Pons (tissue), 1 donor: ENCODE measurements at regions not wholly inside any gene's neighbourhood (a gene's known extent, or its start where the extent isn't known, plus 50 kb on each side); places are given as distances from the start of the nearest gene placed in this dataset.

ENCODE experiments used
- DNase-seq: peaks from one replicate; pipeline ENCODE4 v3.0.0-alpha.2; 2016; ENCODE audit warnings: low spot score

- DNase-seq, result no peak
These were observed 190.8 kb upstream of the PRKCQ start for GRCh38 chr10:6770846-6771245.

GRCh38 chr10:6769704-6770417, 189.8 kb upstream of the PRKCQ start:
- DNase-seq, result no peak

- no peak for DNase-seq
These were observed 186.2 kb upstream of the PRKCQ start for GRCh38 chr10:6766131-6766801.

DNA sequence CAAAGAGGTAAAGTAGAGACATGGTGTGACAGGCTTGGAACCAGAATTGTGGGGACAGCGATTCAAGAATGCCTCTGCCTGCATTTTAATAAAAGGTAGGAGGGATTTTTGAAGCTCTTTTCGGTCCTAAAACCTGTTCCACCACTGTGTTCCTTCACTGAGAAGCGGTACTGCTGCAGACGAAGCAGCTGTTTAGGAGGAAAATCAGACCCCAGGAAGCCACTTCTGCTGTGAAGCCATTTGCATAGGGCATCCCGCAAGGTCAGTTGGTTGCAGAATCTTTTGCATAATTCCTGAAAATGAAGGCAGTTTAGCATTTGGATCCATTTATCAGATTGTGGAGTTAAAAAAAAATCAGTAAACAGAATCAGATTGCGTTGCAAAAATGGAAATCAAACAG, 183.3 kb upstream of the PRKCQ start:
- no peak for DNase-seq

DNA sequence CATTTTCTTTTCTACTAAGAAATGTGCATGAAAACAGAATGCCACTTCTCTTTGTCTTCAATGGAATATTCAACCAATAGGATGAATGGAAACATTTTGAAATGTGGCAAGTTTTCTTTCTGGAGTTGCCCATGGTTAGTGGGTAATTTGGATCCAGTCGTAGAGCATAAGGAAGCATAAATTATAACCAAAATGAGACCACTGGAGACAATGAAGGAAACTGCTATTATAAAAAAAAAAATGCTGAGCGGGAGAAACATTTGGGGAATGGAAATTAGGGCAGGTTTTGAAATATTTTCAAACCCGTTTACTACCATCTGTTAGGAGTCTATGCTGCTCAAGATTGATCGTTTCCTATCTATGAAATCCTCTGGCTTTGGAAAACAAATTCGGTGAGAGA, 182.9 kb upstream of the PRKCQ start:
- no peak for DNase-seq

DNA sequence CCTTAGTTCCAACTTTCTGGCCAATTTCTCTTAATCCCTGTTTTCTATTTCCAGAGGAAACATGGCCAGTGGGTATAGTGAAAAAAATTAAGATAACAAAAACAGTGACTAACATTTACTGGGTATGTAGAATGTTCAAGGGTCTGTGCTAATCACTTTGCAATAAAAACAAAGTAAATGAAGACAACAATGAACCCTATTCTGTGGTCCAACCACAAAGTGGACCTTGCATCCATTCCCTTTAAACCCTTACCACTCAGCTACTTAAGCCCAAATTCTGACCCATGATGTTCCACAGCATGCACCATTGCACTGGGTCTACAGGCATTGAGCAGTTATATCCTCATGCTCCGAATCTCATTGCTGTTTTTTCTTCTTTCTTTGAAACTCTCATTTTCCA, 179.9 kb upstream of the PRKCQ start:
- no peak for DNase-seq

DNA sequence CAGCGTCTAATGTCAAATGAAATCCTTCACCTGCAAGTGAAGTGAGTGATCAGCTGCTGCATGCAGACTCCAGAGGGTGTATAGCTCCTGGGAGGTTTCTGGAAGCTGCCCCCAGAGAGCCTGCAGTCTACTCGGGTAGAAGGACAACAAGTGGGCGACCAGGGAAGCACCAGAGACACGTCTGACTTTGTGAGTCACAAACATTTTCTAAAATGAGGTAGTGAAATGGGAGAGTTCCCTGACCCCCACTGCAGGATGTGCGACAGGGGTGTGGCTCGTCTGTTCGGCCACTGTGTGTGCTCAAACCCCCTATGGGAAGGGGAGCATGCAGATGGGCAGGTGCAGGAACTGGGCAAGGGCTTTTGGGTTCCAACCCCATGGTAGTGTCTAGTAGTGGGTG, 177.1 kb upstream of the PRKCQ start:
- no peak for DNase-seq

- no peak for DNase-seq
These were observed 176.6 kb upstream of the PRKCQ start for GRCh38 chr10:6756716-6757115.

DNA sequence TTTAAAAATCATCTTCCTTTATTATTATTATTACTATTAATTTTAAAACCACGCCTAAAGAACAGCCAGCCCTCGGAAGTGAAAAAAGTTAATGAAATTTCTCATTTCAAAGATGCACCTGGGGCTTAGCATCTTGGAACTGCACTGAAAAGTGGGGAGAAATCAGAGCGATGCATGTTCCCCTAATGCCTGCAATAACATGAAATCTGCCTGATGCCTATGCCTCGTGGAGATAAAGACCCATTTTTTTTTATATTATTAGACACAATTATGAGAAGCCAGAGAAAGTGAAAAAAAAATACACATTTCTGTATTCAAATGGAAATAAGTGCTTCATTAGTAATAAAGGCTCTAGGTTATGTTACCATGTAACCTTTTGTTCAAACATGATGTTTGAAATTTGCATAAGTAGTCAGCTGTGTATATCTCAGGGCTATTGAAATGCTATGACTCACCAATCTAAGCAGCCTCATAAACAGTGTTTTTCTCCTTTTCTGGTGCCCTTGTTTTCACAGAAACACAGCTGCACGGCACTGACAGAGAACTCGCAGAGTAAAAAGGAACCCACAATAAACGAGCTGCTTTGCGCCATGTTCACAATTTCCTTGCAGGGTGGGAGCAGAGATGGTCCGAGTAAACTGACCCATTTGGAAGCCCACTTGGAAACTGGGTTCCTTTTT, 175.8 kb upstream of the PRKCQ start:
- DNase-seq, result peak; percentile 82

GRCh38 chr10:6753644-6754043, 173.6 kb upstream of the PRKCQ start:
- no peak for DNase-seq

- DNase-seq, result no peak
These were observed 171.3 kb upstream of the PRKCQ start for GRCh38 chr10:6751363-6751762.

- no peak for DNase-seq
These were observed 169.0 kb upstream of the PRKCQ start for GRCh38 chr10:6748981-6749635.

- no peak for DNase-seq
These were observed 168.0 kb upstream of the PRKCQ start for GRCh38 chr10:6748029-6748428.

DNA sequence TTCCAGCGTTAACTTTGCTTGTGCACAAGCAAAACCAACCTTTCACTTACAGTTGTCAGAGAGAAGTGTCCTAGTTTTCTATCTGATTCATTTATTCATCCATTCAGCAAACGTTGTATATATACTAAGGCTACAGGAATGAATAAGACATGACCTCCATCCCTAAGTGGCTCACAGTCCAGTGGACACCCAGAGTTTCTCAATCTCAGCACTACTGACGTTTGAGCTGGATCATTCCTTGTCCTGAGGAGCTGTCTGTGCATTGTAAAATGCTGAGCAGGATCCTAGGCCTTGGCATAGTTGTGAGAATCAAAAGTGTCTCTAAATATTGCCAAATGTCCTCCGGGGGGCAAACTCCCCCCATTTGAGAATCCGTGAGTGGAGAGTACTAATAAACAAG, 166.7 kb upstream of the PRKCQ start:
- no peak for DNase-seq

GRCh38 chr10:6743291-6743849, 163.3 kb upstream of the PRKCQ start:
- DNase-seq, result no peak

GRCh38 chr10:6741541-6741941, 161.5 kb upstream of the PRKCQ start:
- no peak for DNase-seq

- DNase-seq, result no peak
These were observed 159.6 kb upstream of the PRKCQ start for GRCh38 chr10:6739530-6740174.

DNA sequence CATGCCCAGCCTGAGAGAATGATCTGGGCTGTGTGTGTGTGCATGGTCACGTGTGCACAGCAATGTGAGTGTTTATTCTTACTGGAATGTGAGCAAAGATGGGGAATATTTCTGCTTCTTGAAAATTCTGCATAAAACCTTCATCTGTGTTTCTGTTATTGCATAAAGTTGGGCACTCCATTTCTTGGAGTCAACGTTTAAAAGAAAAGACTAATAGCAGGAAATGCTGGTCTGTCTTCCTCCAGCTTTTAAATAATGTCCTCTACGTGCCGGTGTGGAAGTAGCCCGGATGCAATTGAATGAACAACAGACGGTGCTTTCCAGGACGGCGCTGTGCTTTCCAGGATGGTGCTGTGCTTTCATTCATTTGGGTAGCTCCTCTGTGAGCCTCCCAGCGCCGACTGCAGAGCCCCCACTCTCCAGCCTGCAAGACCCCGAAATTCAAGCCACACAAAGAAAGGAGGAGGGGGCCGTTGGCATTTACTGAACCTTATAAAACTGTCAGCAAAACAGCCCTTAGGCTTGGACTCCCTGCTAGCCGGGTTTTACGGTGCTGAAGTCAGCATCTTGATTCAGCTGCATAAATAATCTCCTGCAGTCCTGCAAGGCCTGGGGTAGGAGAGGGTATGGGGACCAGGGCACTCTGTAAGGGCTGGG, 158.2 kb upstream of the PRKCQ start:
- peak; percentile 31 for DNase-seq

DNA sequence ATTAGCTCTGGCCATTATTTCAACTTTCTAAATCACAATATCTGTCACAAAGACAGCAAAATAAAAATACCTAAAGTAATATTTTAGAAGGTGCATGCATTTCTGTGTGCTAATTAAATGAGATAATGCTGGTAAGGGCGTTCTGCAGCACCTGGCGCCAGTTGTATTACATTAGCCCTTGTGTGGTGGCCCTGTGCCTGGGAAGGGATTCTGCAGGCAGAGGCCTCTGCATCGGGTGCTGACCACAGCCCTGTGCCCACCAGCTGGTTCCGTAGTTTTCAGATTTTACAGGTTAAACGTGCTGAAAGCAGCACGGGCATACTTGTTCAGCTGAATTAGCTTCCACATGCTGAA, 157.7 kb upstream of the PRKCQ start:
- no peak for DNase-seq

DNA sequence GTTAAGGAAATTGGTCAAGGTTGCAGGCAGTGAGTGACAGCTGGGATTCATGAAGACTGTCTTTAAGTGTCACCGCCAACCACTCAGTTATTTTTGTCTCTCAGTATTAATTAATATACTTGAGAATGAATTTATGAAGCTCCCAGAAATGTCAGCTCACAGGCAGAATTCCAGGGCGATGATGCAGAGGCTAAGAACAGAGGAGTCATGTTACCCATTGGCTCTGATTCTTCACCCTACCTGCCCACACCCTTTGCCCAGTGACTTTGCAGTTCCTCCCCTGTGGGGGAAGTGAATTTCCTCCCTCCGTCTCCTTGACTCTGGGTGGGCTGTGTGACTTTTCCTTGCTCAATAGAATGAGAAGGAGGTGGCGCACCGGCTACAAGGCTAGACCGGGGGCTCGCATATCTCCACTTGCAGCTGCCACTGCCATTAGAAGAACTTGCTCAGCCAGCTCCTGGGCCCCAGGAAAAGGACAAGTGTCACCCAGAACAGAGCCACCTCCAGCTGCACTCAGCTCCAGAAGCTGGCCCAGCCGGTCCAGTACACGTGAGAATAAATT, 157.1 kb upstream of the PRKCQ start:
- DNase-seq, result no peak

GRCh38 chr10:6734286-6734685, 154.2 kb upstream of the PRKCQ start:
- no peak for DNase-seq
